ENCODE measurements at regions not wholly inside any gene's neighbourhood (a gene's known extent, or its start where the extent isn't known, plus 50 kb on each side); places are given as distances from the start of the nearest gene placed in this dataset.

- DNase-seq: no peak
These were observed 314.4 kb upstream of the IRX4 start for GRCh38 chr5:2196989-2197619.

- DNase-seq: no peak
These were observed 313.7 kb upstream of the IRX4 start for GRCh38 chr5:2196416-2196815.

GRCh38 chr5:2194949-2195348 is 312.2 kb upstream of the IRX4 start:
- no peak for DNase-seq

GRCh38 chr5:2194236-2194555 is 311.5 kb upstream of the IRX4 start:
- no peak for DNase-seq

DNA sequence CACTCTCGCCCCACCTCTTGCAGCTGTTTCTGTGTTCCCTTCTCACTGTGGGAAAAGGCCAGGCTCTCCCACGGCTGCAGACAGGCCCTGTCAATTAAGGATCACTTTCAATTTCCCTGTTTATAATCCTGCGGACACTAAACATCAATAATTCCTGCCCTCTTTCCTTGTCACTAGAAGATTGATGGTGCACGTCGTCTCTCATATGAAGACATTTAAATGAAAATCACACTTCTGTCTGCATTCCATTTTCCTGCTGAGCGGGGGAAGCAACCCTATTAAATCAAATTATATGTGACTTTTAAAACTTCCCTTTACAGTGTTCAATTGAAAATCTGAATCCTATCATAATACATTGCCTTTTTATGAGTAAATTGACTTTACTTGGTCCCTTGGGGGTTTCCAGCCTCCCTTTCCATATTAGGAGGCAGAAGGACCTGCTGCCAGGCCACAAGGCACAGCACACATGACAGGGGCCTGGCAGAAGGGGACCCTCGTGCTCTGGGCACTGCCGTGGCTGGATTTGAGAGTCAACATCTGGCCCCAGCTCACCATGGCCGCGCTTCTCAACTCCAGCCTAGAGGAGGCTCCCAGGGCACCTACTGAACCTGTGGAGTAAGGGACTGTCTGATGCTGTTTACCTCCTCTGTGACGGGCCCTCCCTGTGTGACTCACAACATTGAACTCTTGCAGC is 311.0 kb upstream of the IRX4 start:
- DNase-seq: no peak

GRCh38 chr5:2193142-2193541 is 310.4 kb upstream of the IRX4 start:
- no peak for DNase-seq

DNA sequence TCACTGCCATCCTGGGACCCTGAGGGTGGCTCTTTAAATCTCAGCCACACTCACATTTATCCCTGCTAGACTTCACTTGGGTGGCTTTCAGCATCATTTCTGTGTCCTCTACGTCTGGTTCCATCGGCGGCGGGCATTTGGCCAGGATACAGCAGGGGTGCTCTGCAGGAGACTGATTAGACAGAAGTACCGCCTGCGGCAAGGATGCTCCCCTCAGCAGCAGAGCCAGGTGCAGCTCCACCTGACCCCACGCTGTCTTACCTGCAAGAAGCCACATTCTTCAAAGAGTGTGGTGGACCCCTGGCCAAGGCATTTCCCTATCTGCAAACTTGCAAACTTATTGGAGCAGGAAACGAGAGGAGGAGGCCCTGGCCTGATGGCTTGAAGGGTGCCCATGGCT is 309.8 kb upstream of the IRX4 start:
- no peak for DNase-seq

DNA sequence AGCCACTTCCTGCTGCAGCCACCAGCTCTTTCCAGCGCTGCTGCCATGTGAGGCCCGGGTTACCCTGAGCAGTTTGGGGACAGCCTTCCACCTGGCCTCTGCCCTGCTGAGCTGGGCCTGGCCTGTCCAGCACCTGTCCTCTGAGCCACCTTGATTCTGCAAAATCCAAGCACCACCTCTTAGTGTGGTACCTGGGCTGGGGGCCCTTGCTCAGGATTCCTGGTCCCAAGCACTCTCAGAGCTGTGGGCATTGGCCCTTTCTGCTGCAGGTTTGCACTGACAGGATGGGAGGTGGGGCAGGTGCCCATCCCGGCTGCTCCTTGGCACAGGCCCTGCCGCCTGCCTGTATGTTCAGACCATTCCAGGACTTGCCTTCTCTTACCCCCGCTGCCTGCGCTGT is 309.2 kb upstream of the IRX4 start:
- DNase-seq: no peak

- DNase-seq: no peak
These were observed 307.8 kb upstream of the IRX4 start for GRCh38 chr5:2190549-2190948.

- DNase-seq: no peak
These were observed 305.9 kb upstream of the IRX4 start for GRCh38 chr5:2188661-2189060.

GRCh38 chr5:2188137-2188536 is 305.4 kb upstream of the IRX4 start:
- no peak for DNase-seq

DNA sequence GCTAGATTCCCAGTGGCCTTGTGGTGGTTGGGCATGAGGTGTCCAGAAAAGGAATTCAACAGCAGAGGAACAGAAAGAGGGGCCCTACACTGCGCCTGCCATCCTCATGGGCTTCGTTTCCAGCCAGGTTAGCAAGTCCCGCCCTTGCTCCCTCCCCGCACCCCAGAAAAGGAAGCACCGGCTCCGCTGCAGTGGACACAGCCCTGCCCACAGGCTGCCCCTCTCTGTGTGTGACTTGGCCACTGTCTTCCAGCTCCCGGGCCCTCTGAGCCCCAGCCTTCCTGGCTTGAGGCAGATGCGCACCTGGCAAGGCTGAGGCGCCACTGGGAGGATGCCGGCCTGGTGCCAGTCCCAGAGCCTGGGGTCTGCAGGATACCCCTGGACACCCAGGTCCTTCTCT is 305.0 kb upstream of the IRX4 start:
- no peak for DNase-seq

GRCh38 chr5:2187156-2187555 is 304.4 kb upstream of the IRX4 start:
- no peak for DNase-seq

DNA sequence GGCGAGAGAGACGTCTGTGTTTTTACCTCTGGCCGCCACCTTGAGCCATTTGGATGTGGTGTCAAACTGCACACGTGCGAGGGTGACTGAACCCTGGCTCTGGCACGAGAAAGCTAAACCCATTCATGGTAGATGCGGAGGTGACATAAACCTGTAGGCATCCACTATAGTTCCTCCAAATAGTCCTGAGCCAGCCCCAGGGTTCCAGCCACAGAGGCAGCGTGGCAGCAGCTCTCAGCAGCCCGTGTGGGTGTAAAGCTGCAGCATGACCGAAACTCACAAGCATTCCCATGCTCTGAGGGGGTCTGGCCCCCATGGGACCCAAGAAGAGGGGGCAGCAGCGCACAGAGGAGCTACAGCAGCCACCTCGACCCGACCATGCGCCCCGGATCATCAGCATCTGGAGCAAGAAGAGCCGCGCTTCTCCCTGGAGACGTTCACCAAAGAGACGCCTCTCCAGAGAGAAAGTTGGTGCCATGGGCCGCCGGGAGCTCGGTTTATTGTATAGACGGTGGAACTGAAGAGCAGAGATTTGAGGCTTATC is 303.8 kb upstream of the IRX4 start:
- no peak for DNase-seq

DNA sequence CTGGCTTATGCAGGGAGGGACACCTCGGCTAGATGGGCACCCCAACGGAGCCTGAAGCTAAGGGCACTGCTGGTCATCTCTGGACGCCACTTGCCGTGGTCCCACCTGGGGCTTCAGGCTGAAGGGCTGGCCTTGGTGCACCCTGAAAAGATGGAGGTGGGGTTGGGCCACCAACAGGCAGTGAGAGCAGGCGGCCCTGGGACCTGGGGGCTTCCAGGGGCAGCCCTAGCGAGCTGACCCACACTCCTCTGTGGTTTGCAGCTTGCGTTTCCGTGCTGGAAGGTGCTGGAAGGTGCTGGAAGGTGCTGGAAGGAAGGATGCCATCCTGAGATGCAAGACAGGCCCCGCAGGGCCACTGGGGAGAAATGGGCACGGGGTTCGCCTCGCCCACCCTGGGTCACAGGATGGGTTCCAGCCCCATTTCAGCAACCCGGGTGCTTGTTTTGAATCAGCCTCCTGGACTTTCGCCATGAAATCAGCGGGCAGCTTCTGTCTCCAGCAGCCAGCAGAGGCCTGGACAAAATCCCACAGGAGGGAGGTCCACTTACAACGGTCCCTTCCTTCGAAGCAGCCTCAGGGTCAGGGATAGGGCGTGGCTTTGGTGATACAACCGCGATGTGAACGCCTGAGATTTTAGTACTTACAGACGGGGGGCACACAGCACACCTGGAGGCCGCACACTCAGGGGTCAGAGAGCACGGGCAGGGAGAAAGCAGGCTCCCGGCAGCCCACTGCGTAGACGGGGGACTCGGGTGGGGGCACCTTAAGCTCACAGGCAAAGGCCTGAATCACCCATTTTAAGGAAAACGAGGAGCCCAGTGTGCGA is 303.1 kb upstream of the IRX4 start:
- no peak for DNase-seq

GRCh38 chr5:2184563-2185540 is 302.1 kb upstream of the IRX4 start:
- DNase-seq: no peak

DNA sequence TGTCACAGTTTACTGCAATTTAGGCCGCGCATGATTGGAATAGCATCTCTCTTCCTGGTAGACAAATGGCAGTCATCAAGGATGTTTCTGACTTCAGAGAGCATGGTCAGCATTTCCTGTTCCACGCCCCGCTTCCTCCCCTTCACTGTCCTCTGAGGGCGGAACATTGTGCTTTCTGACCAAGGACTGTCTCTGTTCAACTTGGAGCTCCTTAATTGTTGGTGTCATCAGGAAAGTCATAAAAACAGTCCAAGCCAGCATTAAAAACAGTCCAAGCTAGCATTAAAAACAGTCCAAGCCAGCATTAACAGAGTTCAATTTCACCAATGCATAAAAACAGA is 301.3 kb upstream of the IRX4 start:
- no peak for DNase-seq

DNA sequence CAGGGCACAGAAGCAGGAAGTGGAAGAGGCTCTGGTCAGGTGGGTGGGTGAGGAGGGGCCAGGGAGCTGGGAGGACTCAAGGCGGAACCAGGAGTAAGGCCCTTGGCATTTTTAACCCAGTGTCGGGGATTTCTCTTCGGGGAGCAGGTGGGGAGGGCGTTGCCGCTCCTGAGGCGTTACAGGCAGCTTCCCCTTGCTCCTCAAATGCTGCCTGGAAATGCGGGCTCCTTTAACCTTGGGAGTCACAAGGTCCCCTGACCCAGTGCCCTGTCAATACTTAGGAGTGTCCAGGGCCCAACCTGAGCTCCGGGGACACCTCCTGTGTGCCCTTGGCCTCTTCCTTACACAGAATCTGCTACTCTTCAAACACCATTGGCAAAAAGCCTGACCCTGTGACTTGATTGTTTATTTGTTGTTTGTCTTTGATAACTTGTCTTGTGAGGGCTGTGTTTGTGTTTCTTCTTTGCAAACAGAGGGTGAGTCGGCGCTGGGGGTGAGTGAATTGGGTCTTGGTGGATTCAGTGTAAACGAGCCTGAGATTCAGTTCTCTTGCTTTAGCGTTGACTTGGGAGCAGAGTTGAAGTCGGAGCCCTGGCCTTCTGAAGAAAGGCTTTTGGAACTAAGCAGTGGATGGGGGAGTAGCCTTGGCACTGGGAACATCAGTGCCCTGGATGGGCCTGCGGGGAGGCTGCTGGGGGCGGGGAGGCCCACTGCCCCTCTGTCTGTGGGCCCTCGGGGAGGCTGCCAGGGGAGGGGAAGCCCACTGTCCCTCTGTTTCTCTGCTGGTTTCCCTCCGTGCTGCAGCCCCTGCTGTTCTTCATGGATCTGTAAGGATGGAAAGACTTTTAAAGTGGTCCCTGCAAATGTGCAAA is 300.7 kb upstream of the IRX4 start:
- DNase-seq: no peak

DNA sequence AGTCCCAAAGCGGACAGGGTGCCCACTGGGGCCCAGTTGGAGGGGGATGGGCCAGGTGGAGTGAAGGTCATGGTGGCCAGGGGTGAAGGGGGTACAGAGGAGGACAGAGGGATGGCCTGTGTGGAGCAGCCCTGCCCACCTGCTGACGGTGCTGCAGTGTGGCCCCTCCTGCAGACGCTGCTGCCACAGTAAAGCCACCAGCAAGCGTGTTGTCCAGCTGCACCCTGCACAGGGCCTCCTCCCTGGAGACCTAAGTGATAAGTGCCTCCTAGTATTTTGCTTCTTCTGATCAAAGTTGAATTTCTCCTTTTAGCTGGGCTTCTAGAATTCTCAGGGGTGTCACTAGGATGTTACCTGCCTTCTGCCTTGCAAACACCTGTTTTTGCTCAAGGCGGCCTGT is 299.3 kb upstream of the IRX4 start:
- DNase-seq: no peak

- no peak for DNase-seq
These were observed 298.8 kb upstream of the IRX4 start for GRCh38 chr5:2181557-2181956.

DNA sequence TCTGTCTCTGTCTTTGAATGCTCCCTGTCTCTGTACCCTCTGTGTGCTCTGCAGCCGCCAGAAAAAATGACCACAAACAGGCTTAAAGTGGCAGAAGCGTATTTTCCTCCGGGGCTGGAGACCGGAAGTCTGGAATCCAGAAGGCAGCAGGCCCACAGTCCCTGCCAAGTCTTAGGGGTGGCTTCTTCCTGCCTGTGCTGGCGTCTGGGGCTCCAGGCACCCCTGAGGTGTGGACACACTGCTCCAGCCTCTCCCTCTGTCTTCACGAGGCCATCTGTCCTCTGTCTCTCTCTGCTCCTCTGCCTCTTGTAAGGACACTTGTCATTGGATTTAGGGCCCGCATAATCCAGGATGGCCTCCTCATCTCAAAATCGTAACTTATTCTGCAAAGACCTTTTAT is 298.4 kb upstream of the IRX4 start:
- DNase-seq: no peak

- DNase-seq: no peak
These were observed 297.7 kb upstream of the IRX4 start for GRCh38 chr5:2180456-2180855.

All from CD4-positive, alpha-beta T cell treated with Interleukin-17A for 1 hour (primary cell).